PC-9 (cell line): ENCODE measurements at regions not wholly inside any gene's neighbourhood (a gene's known extent, or its start where the extent isn't known, plus 50 kb on each side); places are given as distances from the start of the nearest gene placed in this dataset.

Source experiments
- CTCF ChIP-seq: fragments of 200-600 bp; sonication (generic); conservative IDR thresholded peaks from 2 replicates; pipeline ENCODE4 v1.6.1; 2017; ENCODE audit warnings: mixed run types, antibody characterized with exemption, mild to moderate bottlenecking, moderate library complexity
- EZH2 ChIP-seq: fragments of 200-600 bp; sonication (generic); IDR thresholded peaks from 2 replicates; pipeline ENCODE4 v1.8.0; 2017; ENCODE audit warnings: antibody characterized with exemption, low read depth

DNA sequence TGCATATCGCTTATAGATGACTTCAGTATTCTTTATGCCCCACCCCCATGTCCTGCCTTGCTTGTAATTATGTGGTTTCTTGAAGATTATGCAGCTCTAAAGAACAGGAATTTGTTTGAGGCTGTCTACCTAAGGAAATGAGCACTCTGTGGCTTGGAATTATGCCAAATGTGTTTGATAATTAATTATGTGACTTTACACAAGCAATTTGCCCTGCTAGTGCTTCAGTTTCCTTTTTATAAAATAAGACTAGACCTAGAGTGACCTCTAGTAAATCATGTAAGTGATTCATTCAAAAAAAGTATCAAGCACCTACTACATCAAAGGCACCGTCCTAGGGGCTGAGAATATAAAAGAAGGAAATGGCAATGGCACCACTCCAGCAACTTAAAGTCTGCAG lies 491.5 kb upstream of the KIRREL3 start:
- TF ChIP-seq CTCF (no peak), EZH2 (no peak)
